GM10248 (cell line): ENCODE measurements at regions not wholly inside any gene's neighbourhood (a gene's known extent, or its start where the extent isn't known, plus 50 kb on each side); places are given as distances from the start of the nearest gene placed in this dataset.
"Not testable (repeated sequence)": the region's sequence is repeated elsewhere in the genome, so short reads cannot be mapped to it uniquely, and the experiment has no call there.

Experiments used
- CTCF ChIA-PET: fragments of 300-600 bp; sonication (Branson Sonifier 250); formaldehyde crosslinking; extraction: SDS; loops from one replicate; lab custom pipeline; 2021; ENCODE audit warnings: antibody characterized with exemption; lab: Yijun Ruan, JAX
- POLR2A ChIA-PET: fragments of 350-650 bp; sonication (Branson Sonifier 250); formaldehyde crosslinking; extraction: SDS; loops from one replicate; lab custom pipeline; 2020; ENCODE audit warnings: antibody characterized with exemption; lab: Yijun Ruan, JAX
- DNase-seq: peaks from one replicate; pipeline ENCODE4 v3.0.0; 2012; ENCODE audit errors: extremely low spot score
- CTCF ChIP-seq: IDR thresholded peaks from 2 replicates; pipeline ENCODE4 v1.5.1; 2012; ENCODE audit warnings: mild to moderate bottlenecking, low read depth; ENCODE audit errors: extremely low read depth, missing control alignments, control extremely low read depth

GRCh38 chr1:221865808-221866207, 123.9 kb upstream of the DUSP10 start:
- POLR2A ChIA-PET, result no interaction called here
- CTCF ChIA-PET, result interaction anchor here (0.8 to 1.2 kb wide), 4 partner anchors 8 to 388 kb away, joined by 3 read pairs; no protein-coding TSS in a partner anchor
- no peak for DNase-seq
- no peak for TF ChIP-seq CTCF

GRCh38 chr1:221863635-221864034, 121.7 kb upstream of the DUSP10 start:
- no peak for TF ChIP-seq CTCF
- CTCF ChIA-PET, result interaction anchor here (1.1 to 1.3 kb wide), 3 partner anchors 9 to 15 kb away, joined by 3 to 5 read pairs (median 3); no protein-coding TSS in a partner anchor
- no peak for DNase-seq
- POLR2A ChIA-PET, result no interaction called here

GRCh38 chr1:221862971-221863370, 121.1 kb upstream of the DUSP10 start:
- no peak for DNase-seq
- CTCF ChIA-PET, result interaction anchor here (1.1 kb wide), 1 partner anchor 16 kb away, joined by 3 read pairs; no protein-coding TSS in a partner anchor
- POLR2A ChIA-PET, result no interaction called here
- TF ChIP-seq CTCF, result no peak

- CTCF ChIA-PET, result interaction anchor here (1.1 to 1.4 kb wide), 3 partner anchors 16 to 315 kb away, joined by 3 to 5 read pairs (median 3); no protein-coding TSS in a partner anchor
- POLR2A ChIA-PET, result no interaction called here
- DNase-seq, result no peak
These were observed 117.1 kb upstream of the DUSP10 start for GRCh38 chr1:221858818-221859611.

GRCh38 chr1:221857094-221857444, 115.2 kb upstream of the DUSP10 start:
- DNase-seq, CTCF ChIA-PET, POLR2A ChIA-PET: not testable (repeated sequence)

More at GRCh38 chr1:221858818-221859611, 117.1 kb upstream of the DUSP10 start:
- TF ChIP-seq CTCF, result no peak

GRCh38 chr1:221856228-221857093, 114.6 kb upstream of the DUSP10 start:
- DNase-seq, result no peak
- POLR2A ChIA-PET, result no interaction called here

More at GRCh38 chr1:221856228-221857093, 114.6 kb upstream of the DUSP10 start:
- CTCF ChIA-PET, result interaction anchor here (1.2 kb wide), 1 partner anchor 9 kb away, joined by 3 read pairs; no protein-coding TSS in a partner anchor
- no peak for TF ChIP-seq CTCF
